ENCODE measurements at regions not wholly inside any gene's neighbourhood (a gene's known extent, or its start where the extent isn't known, plus 50 kb on each side); places are given as distances from the start of the nearest gene placed in this dataset.
A peak's percentile ranks its signal among the peaks of the same experiment; 100 is the strongest.

GRCh38 chr5:34533582-34534522 lies 122.3 kb upstream of the RAI14 start:
- H3K4me1 Mint-ChIP-seq, result peaks cover 3 to 10% of the 10 kb centered on the region in 2 donors
- no peak for DNase-seq
- H3K9me3 Mint-ChIP-seq, result peaks cover 0 to 1% of the 10 kb centered on the region in 2 donors
- ATAC-seq (replicated peaks), result no peak
- H3K27ac Mint-ChIP-seq, result no peak overlapping the region
- H3K36me3 Mint-ChIP-seq, result no peaks in the 10 kb centered on the region
- H3K4me3 Mint-ChIP-seq, result no peak overlapping the region
- H3K27me3 Mint-ChIP-seq, result peaks cover 4 to 6% of the 10 kb centered on the region in 2 donors

DNA sequence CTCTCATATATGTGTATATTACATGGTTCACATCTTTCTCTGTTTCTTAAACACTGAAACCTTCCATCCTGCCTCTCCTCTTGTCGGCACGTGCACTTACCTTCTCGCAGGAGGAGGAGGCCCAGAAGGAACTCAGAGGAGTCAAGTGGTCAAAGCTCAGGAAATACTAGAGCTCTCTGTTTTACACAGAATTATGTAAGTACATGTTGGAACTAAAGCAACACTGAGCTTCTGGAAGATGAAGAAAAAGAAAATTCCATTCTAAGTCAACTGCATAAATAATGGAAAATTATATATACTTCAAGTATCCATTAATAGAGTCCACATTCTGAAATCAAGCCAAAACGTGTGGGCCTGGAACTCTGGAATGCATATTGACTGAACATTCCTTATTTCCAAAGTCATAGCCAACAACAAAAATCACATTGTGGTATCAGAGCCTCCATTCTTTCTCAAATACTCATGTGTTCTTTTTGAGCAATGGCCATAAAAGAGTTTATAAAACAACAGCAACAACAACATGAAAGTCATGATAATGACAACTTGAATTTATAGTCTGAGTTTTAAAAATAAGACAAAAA lies 121.5 kb upstream of the RAI14 start:
- no peaks in the 10 kb centered on the region for H3K36me3 Mint-ChIP-seq
- H3K9me3 Mint-ChIP-seq, result peaks cover 0 to 1% of the 10 kb centered on the region in 2 donors
- peaks cover 10 to 11% of the 10 kb centered on the region in 2 donors for H3K27me3 Mint-ChIP-seq
- no peak overlapping the region for H3K4me3 Mint-ChIP-seq
- H3K4me1 Mint-ChIP-seq, result peaks cover 3 to 10% of the 10 kb centered on the region in 2 donors
- no peak for ATAC-seq (replicated peaks)
- H3K27ac Mint-ChIP-seq, result no peak overlapping the region
- DNase-seq, result no peak

- ATAC-seq (replicated peaks), result no peak
- no peak for DNase-seq
- no peak overlapping the region for H3K4me3 Mint-ChIP-seq
- peaks cover 0 to 1% of the 10 kb centered on the region in 2 donors for H3K9me3 Mint-ChIP-seq
- no peaks in the 10 kb centered on the region for H3K36me3 Mint-ChIP-seq
- peaks cover 15 to 17% of the 10 kb centered on the region in 2 donors for H3K27me3 Mint-ChIP-seq
- peaks cover 3 to 10% of the 10 kb centered on the region in 2 donors for H3K4me1 Mint-ChIP-seq
- no peak overlapping the region for H3K27ac Mint-ChIP-seq
These were observed 120.7 kb upstream of the RAI14 start for GRCh38 chr5:34535433-34535832.

GRCh38 chr5:34535944-34536623 lies 120.0 kb upstream of the RAI14 start:
- ATAC-seq (replicated peaks) (peak; percentile 71 to 84), DNase-seq (no peak)
- Mint-ChIP-seq H3K4me3 (no peak overlapping the region), H3K4me1 (peaks cover 3 to 10% of the 10 kb centered on the region in 2 donors), H3K36me3 (no peaks in the 10 kb centered on the region), H3K27ac (no peak overlapping the region), H3K27me3 (peaks cover 20 to 23% of the 10 kb centered on the region in 2 donors), H3K9me3 (peaks cover 0 to 1% of the 10 kb centered on the region in 2 donors)

GRCh38 chr5:34536699-34537098 lies 119.4 kb upstream of the RAI14 start:
- Mint-ChIP-seq H3K4me1 (peaks cover 3 to 10% of the 10 kb centered on the region in 2 donors), H3K9me3 (peaks cover 0 to 1% of the 10 kb centered on the region in 2 donors), H3K4me3 (no peak overlapping the region), H3K27ac (no peak overlapping the region), H3K36me3 (no peaks in the 10 kb centered on the region), H3K27me3 (peaks cover 26 to 30% of the 10 kb centered on the region in 2 donors)
- DNase-seq, result no peak
- no peak for ATAC-seq (replicated peaks)

- DNase-seq (no peak), ATAC-seq (replicated peaks) (no peak)
- Mint-ChIP-seq H3K27me3 (peaks cover 34 to 39% of the 10 kb centered on the region in 2 donors), H3K27ac (no peak overlapping the region), H3K9me3 (peaks cover 0 to 4% of the 10 kb centered on the region in 2 donors), H3K4me1 (peaks cover 7 to 17% of the 10 kb centered on the region in 2 donors), H3K36me3 (peaks cover 0 to 4% of the 10 kb centered on the region in 2 donors), H3K4me3 (no peak overlapping the region)
These were observed 118.0 kb upstream of the RAI14 start for GRCh38 chr5:34538026-34538672.

DNA sequence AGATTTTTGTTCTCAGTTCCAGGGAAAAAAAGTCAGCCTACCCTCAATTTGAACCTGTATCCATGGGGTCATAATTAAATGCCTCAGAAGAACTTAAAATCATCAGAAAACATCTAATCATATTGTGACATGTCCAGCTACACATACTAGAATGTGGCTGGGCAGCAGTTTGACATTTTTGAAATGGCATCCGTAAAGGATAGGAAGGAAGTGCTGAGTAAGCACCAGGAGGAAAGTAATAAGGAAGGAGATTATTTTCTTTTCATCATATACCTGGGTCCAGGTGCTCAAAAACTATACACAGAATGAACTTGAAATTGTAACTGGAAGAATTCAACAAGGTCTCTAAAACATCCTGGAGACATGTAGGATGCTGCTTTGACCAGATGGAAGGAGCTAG lies 116.9 kb upstream of the RAI14 start:
- Mint-ChIP-seq H3K9me3 (peaks cover 5 to 9% of the 10 kb centered on the region in 2 donors), H3K4me3 (no peak overlapping the region), H3K36me3 (peaks cover 2 to 8% of the 10 kb centered on the region in 2 donors), H3K27ac (no peak overlapping the region), H3K27me3 (peaks cover 34 to 39% of the 10 kb centered on the region in 2 donors), H3K4me1 (peaks cover 7 to 14% of the 10 kb centered on the region in 2 donors)
- ATAC-seq (replicated peaks) (no peak), DNase-seq (no peak)

DNA sequence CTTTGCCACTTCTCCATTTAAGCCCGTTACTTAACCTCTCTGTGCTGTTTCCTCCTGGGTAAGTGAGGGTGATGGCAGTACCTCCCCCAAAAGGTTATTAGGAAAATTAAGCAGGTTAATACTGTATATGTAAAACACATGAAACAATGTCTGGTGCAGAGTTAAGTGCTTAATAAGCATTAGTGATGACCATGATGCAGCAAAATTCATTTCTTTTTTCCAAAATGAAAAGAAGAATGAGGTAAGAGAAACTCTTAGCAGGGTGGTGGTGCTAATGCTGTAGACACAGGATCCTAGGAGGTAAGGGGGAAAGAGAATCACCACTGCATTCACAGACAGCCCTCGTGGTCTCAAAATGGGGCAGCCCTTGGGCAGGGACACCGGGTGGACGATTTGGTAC lies 115.1 kb upstream of the RAI14 start:
- H3K9me3 Mint-ChIP-seq, result peaks cover 16 to 18% of the 10 kb centered on the region in 2 donors

DNA sequence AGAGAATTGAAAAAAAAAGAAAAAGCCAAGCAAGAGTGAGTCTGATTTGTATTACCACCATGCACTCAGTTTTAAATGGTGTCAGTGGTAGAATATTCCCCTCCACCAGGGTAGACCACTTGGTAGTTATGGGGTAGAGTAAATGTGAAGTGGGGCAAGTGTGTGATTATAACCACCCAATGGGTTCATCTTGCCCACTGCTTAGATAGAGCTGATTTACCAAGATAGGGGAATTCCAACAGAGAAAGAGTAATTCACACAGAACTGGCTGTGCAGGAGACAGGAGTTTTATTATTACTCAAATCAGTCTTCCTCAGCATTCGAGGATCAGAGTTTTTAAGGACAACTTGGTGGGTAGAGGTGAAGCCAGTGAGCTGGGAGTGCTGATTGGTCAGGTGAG lies 113.3 kb upstream of the RAI14 start:
- peaks cover 4 to 8% of the 10 kb centered on the region in 2 donors for H3K4me1 Mint-ChIP-seq
- peaks cover 2 to 12% of the 10 kb centered on the region in 2 donors for H3K36me3 Mint-ChIP-seq
- H3K27ac Mint-ChIP-seq, result no peak overlapping the region
- ATAC-seq (replicated peaks) (peak in 1 of 2 donors; percentile 58), DNase-seq (no peak)
- peaks cover 27 to 28% of the 10 kb centered on the region in 2 donors for H3K9me3 Mint-ChIP-seq
- no peak overlapping the region for H3K4me3 Mint-ChIP-seq
- peaks cover 37 to 39% of the 10 kb centered on the region in 2 donors for H3K27me3 Mint-ChIP-seq

More for the DNA sequence above, 115.1 kb upstream of the RAI14 start:
- Mint-ChIP-seq H3K27me3 (peaks cover 34 to 39% of the 10 kb centered on the region in 2 donors), H3K4me1 (peaks cover 4 to 9% of the 10 kb centered on the region in 2 donors), H3K27ac (no peak overlapping the region), H3K36me3 (peaks cover 2 to 8% of the 10 kb centered on the region in 2 donors), H3K4me3 (no peak overlapping the region)
- no peak for ATAC-seq (replicated peaks)
- DNase-seq, result no peak

- Mint-ChIP-seq H3K27ac (no peak overlapping the region), H3K36me3 (peaks cover 2 to 12% of the 10 kb centered on the region in 2 donors), H3K4me1 (peaks cover 4 to 8% of the 10 kb centered on the region in 2 donors), H3K9me3 (peaks cover 28 to 29% of the 10 kb centered on the region in 2 donors), H3K4me3 (no peak overlapping the region), H3K27me3 (peaks cover 33% of the 10 kb centered on the region in 2 donors)
- DNase-seq (no peak), ATAC-seq (replicated peaks) (no peak)
These were observed 112.4 kb upstream of the RAI14 start for GRCh38 chr5:34543687-34544086.

DNA sequence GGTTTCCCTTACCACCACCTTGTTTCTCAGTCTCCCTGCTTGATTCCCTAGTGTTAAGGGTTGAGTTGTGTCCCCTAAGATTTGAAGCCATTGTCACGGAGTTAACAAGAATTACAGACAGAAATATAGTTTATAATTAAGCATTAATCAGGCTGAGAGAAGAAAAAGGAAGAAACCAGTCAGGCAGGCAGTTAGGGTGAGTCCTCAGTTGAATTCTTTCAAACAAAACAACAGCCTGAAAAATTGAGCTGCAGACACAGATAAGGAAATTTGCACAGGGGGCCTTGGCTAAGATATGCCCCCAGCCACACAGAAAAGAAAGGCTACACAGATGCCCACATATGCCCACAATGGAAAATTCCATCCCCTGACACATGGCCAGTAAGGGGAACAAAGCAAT lies 111.7 kb upstream of the RAI14 start:
- Mint-ChIP-seq H3K9me3 (peaks cover 28 to 29% of the 10 kb centered on the region in 2 donors), H3K27ac (no peak overlapping the region), H3K4me1 (peaks cover 4 to 8% of the 10 kb centered on the region in 2 donors), H3K27me3 (peaks cover 29 to 30% of the 10 kb centered on the region in 2 donors), H3K4me3 (no peak overlapping the region), H3K36me3 (peaks cover 2 to 12% of the 10 kb centered on the region in 2 donors)
- DNase-seq (no peak), ATAC-seq (replicated peaks) (no peak)

DNA sequence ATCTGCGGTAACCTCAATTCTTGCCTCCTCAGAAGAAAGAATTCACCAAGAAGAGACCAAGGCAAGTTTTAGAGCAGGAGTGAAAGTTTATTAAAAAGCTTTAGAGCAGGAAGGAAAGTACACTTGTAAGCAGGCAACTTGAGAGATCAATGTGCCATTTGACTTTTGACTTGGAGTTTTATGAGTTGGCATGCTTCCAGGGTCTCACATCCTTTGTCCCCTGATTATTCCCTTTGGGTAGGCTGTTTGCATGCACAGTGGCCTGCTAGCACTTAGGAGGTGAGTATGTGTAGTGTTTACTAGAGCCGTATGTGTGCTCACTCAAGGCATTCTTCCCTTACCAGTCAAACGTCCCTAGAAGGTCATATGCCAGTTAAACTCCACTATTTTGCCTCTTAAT lies 111.0 kb upstream of the RAI14 start:
- Mint-ChIP-seq H3K4me1 (peaks cover 4 to 8% of the 10 kb centered on the region in 2 donors), H3K36me3 (peaks cover 2 to 12% of the 10 kb centered on the region in 2 donors), H3K27me3 (peaks cover 22 to 23% of the 10 kb centered on the region in 2 donors), H3K27ac (no peak overlapping the region), H3K9me3 (peaks cover 28 to 29% of the 10 kb centered on the region in 2 donors), H3K4me3 (no peak overlapping the region)
- no peak for DNase-seq
- no peak for ATAC-seq (replicated peaks)

DNA sequence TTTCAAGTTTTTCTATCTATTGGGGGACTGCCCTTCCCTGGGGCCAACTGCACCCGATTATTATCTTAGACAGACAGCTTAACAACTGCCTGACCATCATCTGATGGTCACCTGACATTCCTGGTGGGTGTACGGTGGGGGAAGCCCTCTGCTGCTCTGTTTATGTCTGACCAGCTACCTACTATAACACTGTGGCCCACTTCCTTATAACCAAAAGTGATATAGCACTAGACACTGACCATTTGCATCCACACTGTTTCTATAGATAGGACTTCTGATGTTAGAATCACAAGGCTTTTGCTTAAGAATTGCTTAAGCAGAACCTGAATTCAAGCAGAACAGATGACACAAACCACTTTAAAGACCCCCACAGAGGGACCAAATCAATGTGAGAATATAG lies 110.5 kb upstream of the RAI14 start:
- Mint-ChIP-seq H3K4me3 (no peak overlapping the region), H3K4me1 (peaks cover 4 to 8% of the 10 kb centered on the region in 2 donors), H3K36me3 (peaks cover 2 to 12% of the 10 kb centered on the region in 2 donors), H3K27ac (no peak overlapping the region), H3K27me3 (peaks cover 20 to 22% of the 10 kb centered on the region in 2 donors), H3K9me3 (peaks cover 28 to 29% of the 10 kb centered on the region in 2 donors)
- DNase-seq (no peak), ATAC-seq (replicated peaks) (no peak)

Data from stimulated activated naive B cell treated with anti-CD40 and anti-IgM and Interleukin-4, amounts not matched to agents 10 μg/mL and 1 μg/mL and 100 μg/mL, for 72 hours (primary cell).